NB4 (cell line): ENCODE measurements at regions not wholly inside any gene's neighbourhood (a gene's known extent, or its start where the extent isn't known, plus 50 kb on each side); places are given as distances from the start of the nearest gene placed in this dataset.

ENCODE experiments used
- MYC ChIP-seq: IDR thresholded peaks from 2 replicates; pipeline ENCODE4 v1.6.1; 2011; ENCODE audit warnings: low read depth, low read length
- POLR2A ChIP-seq: IDR thresholded peaks from 2 replicates; pipeline ENCODE4 v1.6.1; 2011; ENCODE audit warnings: mild to moderate bottlenecking; ENCODE audit not compliant: insufficient read length; ENCODE audit errors: extremely low read depth
- TF ChIP-seq, protein P1 (sequence below): IDR thresholded peaks from one replicate; pipeline ENCODE4 v1.5.1; 2012; ENCODE audit warnings: low read depth, low read length

DNA sequence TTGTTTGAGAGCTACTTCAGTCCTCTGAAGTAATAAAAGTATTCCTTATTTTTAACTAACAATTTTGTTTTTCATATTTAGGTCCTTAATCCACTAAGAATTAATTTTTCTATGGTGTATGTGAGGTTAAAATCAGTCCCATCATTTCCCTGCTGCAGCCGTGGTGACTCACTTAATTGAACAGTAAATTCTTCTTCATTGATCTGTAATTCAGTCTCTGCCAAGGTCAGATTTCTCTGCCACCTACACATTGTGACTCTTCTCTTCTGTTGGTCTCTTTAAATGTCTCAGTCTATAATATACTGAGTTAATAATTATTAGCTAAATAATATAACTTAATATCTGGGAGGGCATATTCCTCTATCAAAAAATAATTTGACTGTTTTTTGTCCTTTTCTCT, 262.3 kb downstream of the UTRN start:
- no peak for TF ChIP-seq MYC
- TF ChIP-seq, protein P1, sequence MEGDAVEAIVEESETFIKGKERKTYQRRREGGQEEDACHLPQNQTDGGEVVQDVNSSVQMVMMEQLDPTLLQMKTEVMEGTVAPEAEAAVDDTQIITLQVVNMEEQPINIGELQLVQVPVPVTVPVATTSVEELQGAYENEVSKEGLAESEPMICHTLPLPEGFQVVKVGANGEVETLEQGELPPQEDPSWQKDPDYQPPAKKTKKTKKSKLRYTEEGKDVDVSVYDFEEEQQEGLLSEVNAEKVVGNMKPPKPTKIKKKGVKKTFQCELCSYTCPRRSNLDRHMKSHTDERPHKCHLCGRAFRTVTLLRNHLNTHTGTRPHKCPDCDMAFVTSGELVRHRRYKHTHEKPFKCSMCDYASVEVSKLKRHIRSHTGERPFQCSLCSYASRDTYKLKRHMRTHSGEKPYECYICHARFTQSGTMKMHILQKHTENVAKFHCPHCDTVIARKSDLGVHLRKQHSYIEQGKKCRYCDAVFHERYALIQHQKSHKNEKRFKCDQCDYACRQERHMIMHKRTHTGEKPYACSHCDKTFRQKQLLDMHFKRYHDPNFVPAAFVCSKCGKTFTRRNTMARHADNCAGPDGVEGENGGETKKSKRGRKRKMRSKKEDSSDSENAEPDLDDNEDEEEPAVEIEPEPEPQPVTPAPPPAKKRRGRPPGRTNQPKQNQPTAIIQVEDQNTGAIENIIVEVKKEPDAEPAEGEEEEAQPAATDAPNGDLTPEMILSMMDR = no peak
- TF ChIP-seq POLR2A = no peak
